ENCODE measurements at regions not wholly inside any gene's neighbourhood (a gene's known extent, or its start where the extent isn't known, plus 50 kb on each side); places are given as distances from the start of the nearest gene placed in this dataset.
"Not testable (repeated sequence)": the region's sequence is repeated elsewhere in the genome, so short reads cannot be mapped to it uniquely, and the experiment has no call there.

- TF ChIP-seq CTCF (IDR thresholded peaks at IDR 0.05); RAD21 (IDR thresholded peaks at IDR 0.05; ENCODE audit: low read length); IRF3 (IDR thresholded peaks at IDR 0.05; ENCODE audit: low read depth, low read length); POLR2AphosphoS5 (IDR thresholded peaks at IDR 0.05; ENCODE audit: low read depth, low read length); RFX5 (IDR thresholded peaks at IDR 0.05; ENCODE audit: low read length): not testable (repeated sequence)
These were observed 162.2 kb downstream of the GOSR1 start for GRCh38 chr17:30639391-30639790.
